ENCODE measurements at regions not wholly inside any gene's neighbourhood (a gene's known extent, or its start where the extent isn't known, plus 50 kb on each side); places are given as distances from the start of the nearest gene placed in this dataset.
"Not testable (repeated sequence)": the region's sequence is repeated elsewhere in the genome, so short reads cannot be mapped to it uniquely, and the experiment has no call there.

DNA sequence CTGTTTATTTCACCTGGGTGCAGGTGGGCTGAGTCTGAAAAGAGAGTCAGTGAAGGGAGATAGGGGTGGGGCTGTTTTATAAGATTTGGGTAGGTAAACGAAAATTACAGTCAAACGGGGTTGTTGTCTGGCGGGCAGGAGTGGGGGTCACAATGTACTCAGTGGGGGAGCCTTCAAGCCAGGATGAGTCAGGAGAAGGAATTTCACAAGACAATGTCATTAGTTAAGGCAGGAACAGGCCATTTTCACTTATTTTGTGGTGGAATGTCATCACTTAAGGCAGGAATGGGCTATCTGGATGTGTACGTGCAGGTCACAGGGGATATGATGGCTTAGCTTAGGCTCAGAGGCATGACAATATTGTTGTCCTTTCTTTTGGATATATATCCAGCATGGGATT is 592.5 kb upstream of the MDGA2 start:
- TF ChIP-seq ATF3 (IDR thresholded peaks at IDR 0.05); RAD21 (IDR thresholded peaks at IDR 0.05); HNF4G (IDR thresholded peaks at IDR 0.05); TAF1 (conservative IDR thresholded peaks at IDR 0.05); NR2F2 (IDR thresholded peaks at IDR 0.05); YY1 (IDR thresholded peaks at IDR 0.05): not testable (repeated sequence)
- TF ChIP-seq, protein P1, sequence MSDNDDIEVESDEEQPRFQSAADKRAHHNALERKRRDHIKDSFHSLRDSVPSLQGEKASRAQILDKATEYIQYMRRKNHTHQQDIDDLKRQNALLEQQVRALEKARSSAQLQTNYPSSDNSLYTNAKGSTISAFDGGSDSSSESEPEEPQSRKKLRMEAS (IDR thresholded peaks at IDR 0.05) = not testable (repeated sequence)
- TF ChIP-seq, protein P2, sequence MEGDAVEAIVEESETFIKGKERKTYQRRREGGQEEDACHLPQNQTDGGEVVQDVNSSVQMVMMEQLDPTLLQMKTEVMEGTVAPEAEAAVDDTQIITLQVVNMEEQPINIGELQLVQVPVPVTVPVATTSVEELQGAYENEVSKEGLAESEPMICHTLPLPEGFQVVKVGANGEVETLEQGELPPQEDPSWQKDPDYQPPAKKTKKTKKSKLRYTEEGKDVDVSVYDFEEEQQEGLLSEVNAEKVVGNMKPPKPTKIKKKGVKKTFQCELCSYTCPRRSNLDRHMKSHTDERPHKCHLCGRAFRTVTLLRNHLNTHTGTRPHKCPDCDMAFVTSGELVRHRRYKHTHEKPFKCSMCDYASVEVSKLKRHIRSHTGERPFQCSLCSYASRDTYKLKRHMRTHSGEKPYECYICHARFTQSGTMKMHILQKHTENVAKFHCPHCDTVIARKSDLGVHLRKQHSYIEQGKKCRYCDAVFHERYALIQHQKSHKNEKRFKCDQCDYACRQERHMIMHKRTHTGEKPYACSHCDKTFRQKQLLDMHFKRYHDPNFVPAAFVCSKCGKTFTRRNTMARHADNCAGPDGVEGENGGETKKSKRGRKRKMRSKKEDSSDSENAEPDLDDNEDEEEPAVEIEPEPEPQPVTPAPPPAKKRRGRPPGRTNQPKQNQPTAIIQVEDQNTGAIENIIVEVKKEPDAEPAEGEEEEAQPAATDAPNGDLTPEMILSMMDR (IDR thresholded peaks at IDR 0.05; ENCODE audit: low read depth, low read length, missing input control) = not testable (repeated sequence)
